ENCODE measurements at regions not wholly inside any gene's neighbourhood (a gene's known extent, or its start where the extent isn't known, plus 50 kb on each side); places are given as distances from the start of the nearest gene placed in this dataset.

DNA sequence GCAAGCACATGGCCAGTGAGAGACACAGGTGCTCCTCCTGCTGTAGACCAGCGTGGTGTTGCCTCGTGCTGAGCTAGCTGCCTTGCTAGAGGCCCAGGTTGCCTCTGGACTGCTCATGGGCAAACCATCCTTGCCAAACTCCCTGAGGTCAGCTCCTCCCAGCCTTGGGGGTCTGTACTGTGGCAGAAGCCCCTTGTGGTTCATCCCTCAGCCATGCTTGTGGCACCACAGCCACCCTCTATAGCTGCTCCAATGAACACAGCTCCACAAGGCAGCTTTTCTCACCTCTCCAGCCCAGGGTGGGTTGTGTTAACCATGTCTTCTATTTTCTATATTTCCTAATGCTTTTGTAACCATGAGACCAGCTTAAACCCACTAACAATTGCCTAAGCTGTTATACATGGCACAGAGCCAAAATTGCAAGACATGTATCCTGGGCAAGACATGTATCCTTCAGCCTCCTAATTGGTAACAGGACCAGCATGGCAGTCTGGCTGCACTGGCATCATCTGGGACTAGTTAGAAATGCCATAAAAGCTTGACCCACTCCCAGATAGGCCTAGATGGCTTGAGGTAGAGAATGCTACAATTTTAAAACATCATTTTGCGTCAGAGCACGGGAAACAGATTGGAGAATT lies 183.1 kb upstream of the S1PR3 start:
- H3K4me2 ChIP-seq, result no peak overlapping the region
- H2AFZ ChIP-seq (ENCODE audit: low read depth), result no peak overlapping the region
- no peaks in the 10 kb centered on the region for H3K79me2 ChIP-seq (ENCODE audit: insufficient read depth, low read depth)
- H4K20me1 ChIP-seq (ENCODE audit: insufficient read depth), result no peaks in the 10 kb centered on the region
- H3K36me3 ChIP-seq (ENCODE audit: insufficient read depth), result no peaks in the 10 kb centered on the region
- no peaks in the 10 kb centered on the region for H3K27me3 ChIP-seq (ENCODE audit: insufficient read depth, low read depth)
- TF ChIP-seq, protein P1, sequence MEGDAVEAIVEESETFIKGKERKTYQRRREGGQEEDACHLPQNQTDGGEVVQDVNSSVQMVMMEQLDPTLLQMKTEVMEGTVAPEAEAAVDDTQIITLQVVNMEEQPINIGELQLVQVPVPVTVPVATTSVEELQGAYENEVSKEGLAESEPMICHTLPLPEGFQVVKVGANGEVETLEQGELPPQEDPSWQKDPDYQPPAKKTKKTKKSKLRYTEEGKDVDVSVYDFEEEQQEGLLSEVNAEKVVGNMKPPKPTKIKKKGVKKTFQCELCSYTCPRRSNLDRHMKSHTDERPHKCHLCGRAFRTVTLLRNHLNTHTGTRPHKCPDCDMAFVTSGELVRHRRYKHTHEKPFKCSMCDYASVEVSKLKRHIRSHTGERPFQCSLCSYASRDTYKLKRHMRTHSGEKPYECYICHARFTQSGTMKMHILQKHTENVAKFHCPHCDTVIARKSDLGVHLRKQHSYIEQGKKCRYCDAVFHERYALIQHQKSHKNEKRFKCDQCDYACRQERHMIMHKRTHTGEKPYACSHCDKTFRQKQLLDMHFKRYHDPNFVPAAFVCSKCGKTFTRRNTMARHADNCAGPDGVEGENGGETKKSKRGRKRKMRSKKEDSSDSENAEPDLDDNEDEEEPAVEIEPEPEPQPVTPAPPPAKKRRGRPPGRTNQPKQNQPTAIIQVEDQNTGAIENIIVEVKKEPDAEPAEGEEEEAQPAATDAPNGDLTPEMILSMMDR (conservative IDR thresholded peaks at IDR 0.05; ENCODE audit: low read depth, low read length), result no peak
- H3K9ac ChIP-seq, result no peak overlapping the region
- no peaks in the 10 kb centered on the region for H3K4me1 ChIP-seq (ENCODE audit: low read depth, poor library complexity, severe bottlenecking)
- no peak overlapping the region for H3K27ac ChIP-seq
- no peak overlapping the region for H3K4me3 ChIP-seq (IDR thresholded peaks at IDR 0.05; ENCODE audit: insufficient read depth, low read depth, low read length)

DNA sequence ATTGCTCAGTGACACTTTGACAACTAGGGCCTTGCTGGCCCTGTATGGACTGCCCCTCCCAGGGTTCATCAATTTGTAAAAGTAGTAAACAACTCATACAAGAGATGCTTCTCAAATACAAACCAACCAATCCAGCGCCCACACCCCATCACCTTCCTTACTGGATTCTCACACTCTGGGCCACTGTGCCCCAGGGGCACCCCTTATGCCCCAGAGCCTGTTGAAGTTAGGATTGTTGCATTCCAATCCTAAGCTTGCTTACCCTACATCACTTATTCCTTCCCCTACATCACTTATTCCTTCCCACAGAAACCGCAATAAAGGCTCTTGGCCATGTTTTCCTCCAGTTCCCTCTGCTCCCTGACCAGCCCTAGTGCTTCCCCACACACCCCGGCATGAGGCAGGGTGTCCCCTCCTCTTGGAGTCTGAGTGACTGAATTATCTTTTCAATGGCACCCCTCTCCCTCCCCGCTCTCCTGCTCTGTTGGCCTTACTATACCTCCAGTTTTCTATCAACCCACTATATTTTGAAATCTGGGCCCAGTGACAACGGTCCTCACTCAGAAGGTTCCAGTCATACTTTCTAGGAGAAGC lies 182.4 kb upstream of the S1PR3 start:
- no peaks in the 10 kb centered on the region for H3K4me1 ChIP-seq (ENCODE audit: low read depth, poor library complexity, severe bottlenecking)
- H4K20me1 ChIP-seq (ENCODE audit: insufficient read depth), result no peaks in the 10 kb centered on the region
- no peak overlapping the region for H3K4me3 ChIP-seq (IDR thresholded peaks at IDR 0.05; ENCODE audit: insufficient read depth, low read depth, low read length)
- TF ChIP-seq, protein P1 (conservative IDR thresholded peaks at IDR 0.05; ENCODE audit: low read depth, low read length), result no peak
- H3K36me3 ChIP-seq (ENCODE audit: insufficient read depth), result no peaks in the 10 kb centered on the region
- no peak overlapping the region for H2AFZ ChIP-seq (ENCODE audit: low read depth)
- no peak overlapping the region for H3K9ac ChIP-seq
- no peaks in the 10 kb centered on the region for H3K79me2 ChIP-seq (ENCODE audit: insufficient read depth, low read depth)
- H3K27me3 ChIP-seq (ENCODE audit: insufficient read depth, low read depth), result no peaks in the 10 kb centered on the region
- H3K4me2 ChIP-seq, result no peak overlapping the region
- no peak overlapping the region for H3K27ac ChIP-seq

DNA sequence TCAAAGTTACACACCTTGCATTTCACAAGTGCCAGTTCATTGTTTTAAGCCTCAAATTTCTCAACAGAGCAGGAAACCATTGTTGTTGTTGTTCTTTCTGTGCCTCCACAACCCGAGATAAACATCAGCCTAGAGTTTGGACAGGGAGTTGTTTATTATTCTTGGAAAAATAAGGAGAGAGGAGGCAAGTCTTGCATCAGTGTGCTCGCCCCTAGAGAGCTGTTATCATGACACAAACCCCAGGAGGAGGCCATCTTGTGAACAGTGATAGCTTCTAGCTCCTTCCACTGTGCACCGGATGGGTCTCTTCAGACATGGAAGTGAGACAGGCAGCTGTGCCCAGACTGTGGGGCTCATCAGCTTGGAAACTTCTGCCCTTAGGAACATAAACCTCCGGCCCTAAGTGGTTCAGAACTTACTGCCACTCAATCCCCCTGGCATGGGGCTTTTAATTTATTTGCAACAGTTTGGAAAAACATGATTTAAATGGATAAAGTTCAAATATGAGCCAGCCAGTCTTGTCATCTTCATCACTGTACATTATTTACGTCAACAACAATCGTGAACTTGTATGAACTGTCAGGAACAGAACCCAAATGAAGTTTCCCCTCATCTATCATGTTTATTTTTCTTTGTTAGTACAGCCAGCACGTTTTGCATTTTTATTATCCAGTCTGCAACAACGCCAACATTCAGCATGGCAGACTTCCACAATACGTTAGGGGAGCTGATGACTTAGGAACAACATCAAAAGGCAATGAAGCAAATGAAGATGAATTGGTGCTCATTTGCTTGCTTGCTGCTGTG lies 181.7 kb upstream of the S1PR3 start:
- H3K27ac ChIP-seq, result no peak overlapping the region
- H3K9ac ChIP-seq, result no peak overlapping the region
- no peaks in the 10 kb centered on the region for H3K27me3 ChIP-seq (ENCODE audit: insufficient read depth, low read depth)
- no peaks in the 10 kb centered on the region for H4K20me1 ChIP-seq (ENCODE audit: insufficient read depth)
- TF ChIP-seq, protein P1 (conservative IDR thresholded peaks at IDR 0.05; ENCODE audit: low read depth, low read length), result no peak
- H3K4me2 ChIP-seq, result no peak overlapping the region
- no peak overlapping the region for H2AFZ ChIP-seq (ENCODE audit: low read depth)
- no peaks in the 10 kb centered on the region for H3K79me2 ChIP-seq (ENCODE audit: insufficient read depth, low read depth)
- H3K36me3 ChIP-seq (ENCODE audit: insufficient read depth), result no peaks in the 10 kb centered on the region
- H3K4me1 ChIP-seq (ENCODE audit: low read depth, poor library complexity, severe bottlenecking), result no peaks in the 10 kb centered on the region
- no peak overlapping the region for H3K4me3 ChIP-seq (IDR thresholded peaks at IDR 0.05; ENCODE audit: insufficient read depth, low read depth, low read length)

DNA sequence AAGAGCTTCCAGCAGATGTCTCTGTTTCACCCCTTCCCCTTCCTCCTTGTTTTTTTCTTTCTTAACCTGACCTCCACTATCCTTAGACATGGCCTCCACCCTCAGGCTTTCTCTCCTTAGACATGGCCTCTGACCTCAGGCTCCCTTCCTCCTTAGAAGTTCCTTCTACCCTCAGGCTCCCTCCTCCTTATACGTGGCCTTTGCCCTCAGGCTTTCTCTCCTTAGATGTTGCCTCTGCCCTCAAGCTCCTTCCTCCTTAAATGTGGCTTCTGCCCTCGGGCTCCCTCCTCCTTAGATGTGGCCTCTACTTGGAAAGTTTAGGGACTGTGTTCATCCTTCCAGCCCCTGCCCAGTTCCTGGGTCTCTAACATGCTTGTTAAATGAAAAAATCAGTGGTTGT lies 180.4 kb upstream of the S1PR3 start:
- TF ChIP-seq, protein P1 (conservative IDR thresholded peaks at IDR 0.05; ENCODE audit: low read depth, low read length), result no peak
- no peaks in the 10 kb centered on the region for H3K79me2 ChIP-seq (ENCODE audit: insufficient read depth, low read depth)
- H4K20me1 ChIP-seq (ENCODE audit: insufficient read depth), result no peaks in the 10 kb centered on the region
- H3K27ac ChIP-seq, result no peak overlapping the region
- H3K4me2 ChIP-seq, result no peak overlapping the region
- no peaks in the 10 kb centered on the region for H3K27me3 ChIP-seq (ENCODE audit: insufficient read depth, low read depth)
- no peaks in the 10 kb centered on the region for H3K4me1 ChIP-seq (ENCODE audit: low read depth, poor library complexity, severe bottlenecking)
- H3K9ac ChIP-seq, result no peak overlapping the region
- no peaks in the 10 kb centered on the region for H3K36me3 ChIP-seq (ENCODE audit: insufficient read depth)
- no peak overlapping the region for H2AFZ ChIP-seq (ENCODE audit: low read depth)
- no peak overlapping the region for H3K4me3 ChIP-seq (IDR thresholded peaks at IDR 0.05; ENCODE audit: insufficient read depth, low read depth, low read length)

Data from KMS-11 (cell line).